GM06990 (cell line): ENCODE measurements at regions not wholly inside any gene's neighbourhood (a gene's known extent, or its start where the extent isn't known, plus 50 kb on each side); places are given as distances from the start of the nearest gene placed in this dataset.

Experiments used
- DNase-seq: peaks from one replicate; pipeline ENCODE4 v3.0.0-alpha.2; 2011; ENCODE audit not compliant: insufficient read length; ENCODE audit errors: extremely low read depth
- H3K27me3 ChIP-seq: replicated peaks from 2 replicates; pipeline ENCODE4 v1.6.0; 2011; ENCODE audit warnings: low read length; ENCODE audit not compliant: control insufficient read depth, insufficient read depth
- H3K36me3 ChIP-seq: 2 replicates; pipeline ENCODE4 v1.5.1; 2011; ENCODE audit warnings: low read length; ENCODE audit not compliant: control insufficient read depth, insufficient read depth
- H3K4me3 ChIP-seq: replicated peaks from 2 replicates; pipeline ENCODE4 v1.5.1; 2011; ENCODE audit warnings: low read depth, mild to moderate bottlenecking, control low read depth, low read length
- TF ChIP-seq, protein P1 (sequence below): IDR thresholded peaks from 2 replicates; pipeline ENCODE4 v1.5.1; 2011; ENCODE audit warnings: low read length, control low read depth, mild to moderate bottlenecking, inconsistent platforms; ENCODE audit not compliant: insufficient read depth, poor library complexity, severe bottlenecking

GRCh38 chr10:3548702-3549101, 236.3 kb downstream of the KLF6 start:
- no peak for DNase-seq
- no peaks in the 10 kb centered on the region for H3K36me3 ChIP-seq
- no peak overlapping the region for H3K4me3 ChIP-seq
- H3K27me3 ChIP-seq = no peaks in the 10 kb centered on the region; the same call in 1 of the 2 replicates
- TF ChIP-seq, protein P1, sequence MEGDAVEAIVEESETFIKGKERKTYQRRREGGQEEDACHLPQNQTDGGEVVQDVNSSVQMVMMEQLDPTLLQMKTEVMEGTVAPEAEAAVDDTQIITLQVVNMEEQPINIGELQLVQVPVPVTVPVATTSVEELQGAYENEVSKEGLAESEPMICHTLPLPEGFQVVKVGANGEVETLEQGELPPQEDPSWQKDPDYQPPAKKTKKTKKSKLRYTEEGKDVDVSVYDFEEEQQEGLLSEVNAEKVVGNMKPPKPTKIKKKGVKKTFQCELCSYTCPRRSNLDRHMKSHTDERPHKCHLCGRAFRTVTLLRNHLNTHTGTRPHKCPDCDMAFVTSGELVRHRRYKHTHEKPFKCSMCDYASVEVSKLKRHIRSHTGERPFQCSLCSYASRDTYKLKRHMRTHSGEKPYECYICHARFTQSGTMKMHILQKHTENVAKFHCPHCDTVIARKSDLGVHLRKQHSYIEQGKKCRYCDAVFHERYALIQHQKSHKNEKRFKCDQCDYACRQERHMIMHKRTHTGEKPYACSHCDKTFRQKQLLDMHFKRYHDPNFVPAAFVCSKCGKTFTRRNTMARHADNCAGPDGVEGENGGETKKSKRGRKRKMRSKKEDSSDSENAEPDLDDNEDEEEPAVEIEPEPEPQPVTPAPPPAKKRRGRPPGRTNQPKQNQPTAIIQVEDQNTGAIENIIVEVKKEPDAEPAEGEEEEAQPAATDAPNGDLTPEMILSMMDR = no peak

- TF ChIP-seq, protein P1 = no peak
- no peak for DNase-seq
Observed at GRCh38 chr10:3548076-3548475, 236.9 kb downstream of the KLF6 start.

DNA sequence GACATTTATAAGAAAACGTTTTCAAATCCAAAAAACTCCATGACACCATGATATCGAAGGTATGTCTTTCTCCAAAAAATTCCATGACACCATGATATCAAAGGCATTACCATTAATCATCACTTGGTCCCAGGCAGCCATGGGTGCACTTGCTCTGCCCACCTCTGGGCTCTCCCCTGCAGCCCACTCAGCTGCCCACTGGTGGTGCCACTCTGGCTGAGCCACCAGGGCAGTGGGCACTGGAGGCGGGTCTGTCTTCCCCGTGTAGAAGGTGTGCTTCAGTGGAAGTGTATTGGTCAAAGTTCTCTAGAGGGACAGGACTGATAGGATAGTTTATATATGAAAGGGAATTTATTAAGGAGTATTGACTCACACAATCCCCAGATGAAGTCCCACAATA, 240.4 kb downstream of the KLF6 start:
- Histone ChIP-seq H3K36me3 (no peaks in the 10 kb centered on the region), H3K27me3 (no peaks in the 10 kb centered on the region), H3K4me3 (no peak overlapping the region)
- DNase-seq = no peak
- TF ChIP-seq, protein P1 = no peak

More at GRCh38 chr10:3548076-3548475, 236.9 kb downstream of the KLF6 start:
- Histone ChIP-seq H3K27me3 (no peaks in the 10 kb centered on the region; the same call in 1 of the 2 replicates), H3K4me3 (no peak overlapping the region), H3K36me3 (no peaks in the 10 kb centered on the region)

- TF ChIP-seq, protein P1 = no peak
Observed at GRCh38 chr10:3542185-3542611, 242.8 kb downstream of the KLF6 start.

GRCh38 chr10:3539696-3540383, 245.2 kb downstream of the KLF6 start:
- H3K27me3 ChIP-seq = no peaks in the 10 kb centered on the region
- TF ChIP-seq, protein P1 = no peak
- no peaks in the 10 kb centered on the region for H3K36me3 ChIP-seq
- no peak overlapping the region for H3K4me3 ChIP-seq
- DNase-seq = no peak

More at GRCh38 chr10:3542185-3542611, 242.8 kb downstream of the KLF6 start:
- H3K4me3 ChIP-seq = no peak overlapping the region
- H3K27me3 ChIP-seq = no peaks in the 10 kb centered on the region
- no peak for DNase-seq
- no peaks in the 10 kb centered on the region for H3K36me3 ChIP-seq
